Left ventricle myocardium inferior (tissue), 1 donor: ENCODE measurements at regions not wholly inside any gene's neighbourhood (a gene's known extent, or its start where the extent isn't known, plus 50 kb on each side); places are given as distances from the start of the nearest gene placed in this dataset.
"Not testable (repeated sequence)": the region's sequence is repeated elsewhere in the genome, so short reads cannot be mapped to it uniquely, and the experiment has no call there.

Source experiments
- DNase-seq: peaks from one replicate; pipeline ENCODE4 v3.0.0-alpha.2; 2020
- H3K27ac ChIP-seq: fragments of 200-600 bp; replicated peaks from 2 replicates; pipeline ENCODE4 v1.8.0; 2021
- H3K27me3 ChIP-seq: fragments of 200-600 bp; 2 replicates; pipeline ENCODE4 v1.8.0; 2021; ENCODE audit warnings: low read depth
- H3K36me3 ChIP-seq: fragments of 200-600 bp; 2 replicates; pipeline ENCODE4 v1.8.0; 2021
- H3K4me1 ChIP-seq: fragments of 200-600 bp; 2 replicates; pipeline ENCODE4 v1.8.0; 2021
- H3K4me3 ChIP-seq: fragments of 200-600 bp; 2 replicates; pipeline ENCODE4 v1.8.0; 2021; ENCODE audit warnings: mild to moderate bottlenecking, moderate library complexity
- H3K9me3 ChIP-seq: fragments of 200-600 bp; replicated peaks from 2 replicates; pipeline ENCODE4 v1.8.0; 2021
- CTCF ChIP-seq: fragments of 200-600 bp; IDR thresholded peaks from 2 replicates; pipeline ENCODE4 v1.8.0; 2021; ENCODE audit warnings: antibody characterized with exemption, mild to moderate bottlenecking, borderline replicate concordance
- intact Hi-C: fragments of 100-400 bp; cut with micrococcal nuclease; formaldehyde crosslinking; loops from one replicate; pipeline ENCODE4 v1.11.0; 2022
- donor health status: DM: no; HTN: yes; CAD: no; lungs with severe emphysema.

- intact Hi-C loops, result no loop called here
- no peak for DNase-seq
- no peaks in the 10 kb centered on the region for H3K4me1 ChIP-seq
- no peak for TF ChIP-seq CTCF
- H3K27me3 ChIP-seq, result no peaks in the 10 kb centered on the region
- H3K9me3 ChIP-seq, result no peaks in the 10 kb centered on the region
- no peak overlapping the region for H3K27ac ChIP-seq
- no peak overlapping the region for H3K4me3 ChIP-seq
- no peaks in the 10 kb centered on the region for H3K36me3 ChIP-seq
Observed at GRCh38 chrX:73979551-73980131, 127.1 kb upstream of the XIST start.

GRCh38 chrX:73977542-73978169 lies 125.1 kb upstream of the XIST start:
- no peak for TF ChIP-seq CTCF
- H3K27ac ChIP-seq, result no peak overlapping the region
- no peak overlapping the region for H3K4me3 ChIP-seq
- H3K36me3 ChIP-seq, result no peaks in the 10 kb centered on the region
- H3K9me3 ChIP-seq, result no peaks in the 10 kb centered on the region
- H3K27me3 ChIP-seq, result no peaks in the 10 kb centered on the region
- H3K4me1 ChIP-seq, result no peaks in the 10 kb centered on the region
- intact Hi-C loops, result no loop called here
- DNase-seq, result no peak

DNA sequence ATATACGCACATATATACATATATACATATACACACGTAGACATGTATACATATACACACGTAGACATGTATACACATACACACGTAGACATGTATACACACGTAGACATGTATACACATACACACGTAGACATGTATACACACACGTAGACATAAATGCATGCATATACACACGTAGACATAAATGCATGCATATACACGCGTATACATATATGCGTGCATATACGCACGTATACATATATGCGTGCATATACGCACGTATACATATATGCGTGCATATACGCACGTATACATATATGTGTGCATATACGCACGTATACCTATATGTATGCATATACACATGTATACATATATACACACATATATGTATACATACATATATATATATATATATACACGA lies 114.9 kb upstream of the XIST start:
- DNase-seq, result not testable (repeated sequence)

DNA sequence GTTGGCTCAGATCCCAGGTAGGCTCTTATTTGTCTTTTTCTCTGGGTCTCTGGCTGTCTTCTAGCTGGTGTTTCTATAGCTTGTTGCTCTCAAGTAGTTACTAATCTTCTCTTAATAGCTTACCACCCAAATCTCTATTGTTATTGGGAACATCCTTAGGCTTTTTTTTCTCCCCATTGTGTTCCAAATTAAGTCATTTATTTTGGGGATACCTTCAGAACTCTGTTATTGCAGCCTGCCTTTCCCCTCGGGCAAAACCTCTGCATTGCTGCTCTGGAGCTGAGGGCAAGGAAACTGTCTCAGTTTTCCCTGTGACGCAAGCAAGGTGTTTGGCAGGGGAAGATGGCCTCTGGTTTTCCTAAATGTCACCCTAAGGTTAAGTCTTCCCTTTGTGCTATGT lies 113.3 kb upstream of the XIST start:
- peaks cover 3% of the 10 kb centered on the region for H3K36me3 ChIP-seq
- no peak for TF ChIP-seq CTCF
- H3K9me3 ChIP-seq, result no peaks in the 10 kb centered on the region
- H3K27me3 ChIP-seq, result no peaks in the 10 kb centered on the region
- DNase-seq, result no peak
- no peak overlapping the region for H3K27ac ChIP-seq
- no peak overlapping the region for H3K4me3 ChIP-seq
- peaks cover 18% of the 10 kb centered on the region for H3K4me1 ChIP-seq
- intact Hi-C loops, result no loop called here

More for the DNA sequence above, 114.9 kb upstream of the XIST start:
- H3K27me3 ChIP-seq, H3K27ac ChIP-seq, H3K36me3 ChIP-seq, H3K4me3 ChIP-seq, intact Hi-C loops, H3K9me3 ChIP-seq: not testable (repeated sequence)
- H3K4me1 ChIP-seq, result peaks cover 18% of the 10 kb centered on the region

- no peak for DNase-seq
- Histone ChIP-seq H3K27me3 (no peaks in the 10 kb centered on the region), H3K9me3 (no peaks in the 10 kb centered on the region), H3K4me3 (no peak overlapping the region), H3K4me1 (peaks cover 18% of the 10 kb centered on the region), H3K27ac (no peak overlapping the region), H3K36me3 (no peaks in the 10 kb centered on the region)
- intact Hi-C loops, result no loop called here
- no peak for TF ChIP-seq CTCF
Observed at GRCh38 chrX:73964579-73964978, 112.1 kb upstream of the XIST start.

DNA sequence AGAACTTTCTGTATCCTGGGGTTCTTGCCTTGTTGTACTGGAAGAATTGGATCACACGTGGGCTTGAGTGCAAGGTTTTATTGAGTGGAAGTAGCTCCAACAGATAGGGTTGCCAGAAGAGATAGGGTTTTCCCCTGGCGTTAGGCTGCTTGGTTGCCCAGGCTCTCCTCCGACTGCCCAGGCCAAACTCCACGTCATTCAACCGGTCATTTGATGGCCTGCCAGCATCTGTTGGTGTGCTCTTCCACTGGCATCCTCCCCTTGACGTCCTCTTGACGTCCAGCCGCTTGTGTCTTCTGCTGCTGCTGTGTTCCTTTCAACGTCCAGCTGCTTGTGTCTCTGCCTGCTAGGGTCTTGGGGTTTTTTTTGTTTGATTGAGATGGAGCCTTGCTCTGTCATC lies 111.2 kb upstream of the XIST start:
- peak; percentile 29 for DNase-seq
- no peak for TF ChIP-seq CTCF
- Histone ChIP-seq H3K27ac (peak overlapping the region; percentile 42), H3K4me3 (no peak overlapping the region), H3K4me1 (peaks cover 18% of the 10 kb centered on the region), H3K27me3 (no peaks in the 10 kb centered on the region), H3K9me3 (no peaks in the 10 kb centered on the region), H3K36me3 (no peaks in the 10 kb centered on the region)
- intact Hi-C loops, result no loop called here
